Muscle layer of duodenum (tissue), 2 donors: ENCODE measurements at regions not wholly inside any gene's neighbourhood (a gene's known extent, or its start where the extent isn't known, plus 50 kb on each side); places are given as distances from the start of the nearest gene placed in this dataset.

Source experiments
- H3K27ac ChIP-seq: one replicate; pipeline ENCODE4 v1.7.0; 2013; ENCODE audit warnings: mild to moderate bottlenecking, low read length
- H3K27me3 ChIP-seq: one replicate; pipeline ENCODE4 v1.7.0; 2013; ENCODE audit warnings: low read depth, mild to moderate bottlenecking, control low read depth, low read length
- H3K36me3 ChIP-seq, 2 donors: one replicate each; pipeline ENCODE4 v1.7.0; 2013; ENCODE audit warnings: low read length in 2 of 2, control low read depth in 1 of 2, mild to moderate bottlenecking in 1 of 2; ENCODE audit not compliant: insufficient read depth in 2 of 2, control insufficient read depth in 1 of 2
- H3K4me1 ChIP-seq, 2 donors: one replicate each; pipeline ENCODE4 v1.7.0; 2013; ENCODE audit warnings: low read length in 2 of 2, mild to moderate bottlenecking in 2 of 2, control low read depth in 1 of 2, moderate library complexity in 1 of 2; ENCODE audit not compliant: insufficient read depth in 2 of 2, control insufficient read depth in 1 of 2
- H3K4me3 ChIP-seq, 2 donors: one replicate each; pipeline ENCODE4 v1.7.0; 2013; ENCODE audit warnings: low read length in 2 of 2, low read depth in 1 of 2, mild to moderate bottlenecking in 1 of 2
- H3K9me3 ChIP-seq, 2 donors: one replicate each; pipeline ENCODE4 v1.7.0; 2013; ENCODE audit warnings: low read length in 2 of 2, control low read depth in 1 of 2, mild to moderate bottlenecking in 1 of 2; ENCODE audit not compliant: control insufficient read depth in 1 of 2
- donor health status: healthy.

DNA sequence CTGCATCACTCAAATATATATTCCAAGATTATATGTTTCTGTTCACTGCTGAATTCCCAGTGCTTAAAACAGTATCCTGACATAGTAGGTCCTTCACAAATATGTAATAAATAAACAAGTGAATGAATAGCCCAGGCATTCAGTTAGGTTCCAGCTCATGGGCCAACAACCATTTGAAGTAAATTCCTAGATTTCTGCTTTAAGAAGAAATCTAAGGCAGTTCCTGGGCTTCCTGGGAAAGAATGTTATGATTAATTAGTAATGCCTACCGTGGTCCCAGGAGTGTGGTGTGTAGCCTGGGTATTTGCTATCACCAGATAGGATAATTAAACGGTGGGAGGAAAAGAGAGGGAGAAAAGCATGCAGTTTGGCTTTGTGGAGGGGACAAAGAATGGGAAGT is 576.8 kb downstream of the SOX6 start:
- H3K36me3 ChIP-seq: no peaks in the 10 kb centered on the region
- H3K27ac ChIP-seq: no peak overlapping the region
- H3K27me3 ChIP-seq: no peaks in the 10 kb centered on the region
- H3K4me1 ChIP-seq: peaks cover under 1 to 5% of the 10 kb centered on the region in 2 donors
- no peak overlapping the region for H3K4me3 ChIP-seq
- H3K9me3 ChIP-seq: no peaks in the 10 kb centered on the region

DNA sequence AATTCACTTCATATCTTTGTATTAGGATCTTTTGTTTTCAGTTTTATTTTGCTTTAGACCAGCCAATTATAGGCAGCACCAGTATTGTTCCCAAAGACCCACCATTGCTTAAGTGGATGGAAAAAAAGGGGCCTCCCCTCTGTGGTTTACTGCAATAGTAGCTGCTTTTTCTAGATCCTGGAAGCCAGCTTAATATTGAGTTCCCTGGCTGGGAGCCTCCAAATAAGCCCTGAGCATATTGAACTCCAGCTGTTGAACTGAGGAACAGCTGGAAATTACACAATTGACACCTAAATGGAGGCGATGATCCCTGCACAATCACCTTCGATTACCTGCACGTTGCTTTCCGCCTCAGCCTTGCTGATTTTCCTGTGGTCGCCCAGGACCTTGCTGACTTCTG is 576.0 kb downstream of the SOX6 start:
- Histone ChIP-seq H3K9me3 (no peaks in the 10 kb centered on the region), H3K27me3 (no peaks in the 10 kb centered on the region), H3K4me1 (peaks cover 2 to 3% of the 10 kb centered on the region in 2 donors), H3K4me3 (no peak overlapping the region), H3K27ac (no peak overlapping the region), H3K36me3 (no peaks in the 10 kb centered on the region)

DNA sequence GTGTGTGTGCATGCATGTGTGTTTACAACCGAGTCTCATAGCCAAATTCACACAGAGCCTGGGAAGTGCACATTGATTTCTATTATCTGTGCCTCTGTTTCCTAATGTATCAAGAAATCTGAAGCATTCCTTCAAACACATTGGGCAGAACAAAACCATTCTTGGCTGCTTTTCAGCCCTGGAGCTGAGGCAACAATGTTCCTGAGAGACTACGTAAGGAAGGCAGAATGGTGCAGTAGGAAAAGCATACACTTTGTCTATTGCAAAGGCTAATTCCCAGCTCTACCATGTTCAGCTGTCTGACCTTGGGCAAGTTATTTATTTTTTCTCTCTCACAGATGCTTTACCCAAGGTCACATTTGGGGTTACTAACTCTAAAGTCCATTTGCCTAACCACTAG is 575.5 kb downstream of the SOX6 start:
- Histone ChIP-seq H3K4me1 (peaks cover 0 to 3% of the 10 kb centered on the region in 2 donors), H3K9me3 (no peaks in the 10 kb centered on the region), H3K27me3 (no peaks in the 10 kb centered on the region), H3K36me3 (no peaks in the 10 kb centered on the region), H3K27ac (no peak overlapping the region), H3K4me3 (no peak overlapping the region)

DNA sequence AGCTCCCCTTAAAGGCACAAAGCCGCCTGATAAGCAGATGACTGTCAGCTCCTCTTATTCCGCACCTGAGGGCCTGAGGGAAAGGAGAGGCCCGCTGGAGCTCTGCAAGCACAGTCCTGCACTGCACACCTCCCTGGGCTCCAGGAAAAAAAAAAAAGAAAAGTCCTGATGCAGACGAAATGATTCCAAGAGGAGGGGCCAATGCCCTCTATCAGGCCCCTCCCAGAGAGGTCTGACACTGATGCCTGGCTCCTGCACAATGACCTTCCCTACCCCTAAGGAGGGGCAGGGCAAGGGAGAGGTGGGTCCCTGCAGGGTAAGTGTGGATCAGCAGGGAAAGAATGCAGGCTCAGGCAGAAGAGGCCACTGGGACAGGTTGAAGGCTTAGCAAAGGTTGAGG is 572.7 kb downstream of the SOX6 start:
- Histone ChIP-seq H3K4me3 (no peak overlapping the region), H3K9me3 (no peaks in the 10 kb centered on the region), H3K36me3 (no peaks in the 10 kb centered on the region), H3K4me1 (peaks cover 0 to 3% of the 10 kb centered on the region in 2 donors), H3K27ac (no peak overlapping the region), H3K27me3 (no peaks in the 10 kb centered on the region)

DNA sequence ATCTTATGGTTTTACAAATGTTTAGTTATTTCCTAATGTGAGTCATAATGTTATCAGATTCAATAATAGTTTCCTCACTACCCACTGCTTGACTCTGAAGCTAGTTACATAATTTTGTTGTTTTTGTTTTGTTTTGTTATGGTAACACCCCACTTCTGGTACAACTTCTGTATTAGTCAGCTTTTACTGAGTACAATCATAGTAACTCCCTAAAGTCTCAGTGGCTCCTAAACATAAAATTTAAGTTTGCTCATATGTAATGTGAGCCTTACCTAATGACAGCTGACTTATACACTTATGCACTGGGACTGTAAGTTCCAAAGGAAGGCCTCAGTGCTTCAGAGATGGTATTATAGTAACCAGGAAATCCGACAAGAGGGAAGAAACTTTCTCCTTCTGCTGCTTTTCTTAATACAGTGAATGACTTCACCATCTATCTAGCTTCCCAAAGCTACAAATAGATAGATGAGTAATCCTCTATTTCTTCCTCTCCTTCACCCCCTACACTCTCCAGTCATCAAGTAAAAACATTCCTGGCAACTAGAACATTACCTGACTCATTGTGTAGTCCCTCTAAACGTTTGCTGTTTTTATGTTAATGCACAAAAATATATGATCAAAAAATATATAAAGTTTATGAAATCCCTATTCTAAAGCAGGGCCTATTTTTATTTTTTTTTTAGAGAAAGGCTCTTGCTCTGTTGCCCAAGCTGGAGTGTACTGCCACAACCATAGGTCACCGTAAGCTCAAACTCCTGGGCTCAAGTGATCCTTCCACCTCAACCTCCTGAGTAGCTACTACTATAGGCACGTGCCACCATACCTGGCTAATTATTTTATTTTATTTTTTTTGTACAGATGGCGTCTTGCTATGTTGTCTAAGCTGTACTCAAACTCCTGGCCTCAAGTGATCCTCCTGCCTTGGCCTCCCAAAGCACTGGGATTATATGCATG is 563.0 kb downstream of the SOX6 start:
- H3K27ac ChIP-seq: no peak overlapping the region
- H3K4me1 ChIP-seq: no peaks in the 10 kb centered on the region
- no peak overlapping the region for H3K4me3 ChIP-seq
- no peaks in the 10 kb centered on the region for H3K9me3 ChIP-seq
- no peaks in the 10 kb centered on the region for H3K36me3 ChIP-seq
- H3K27me3 ChIP-seq: no peaks in the 10 kb centered on the region

DNA sequence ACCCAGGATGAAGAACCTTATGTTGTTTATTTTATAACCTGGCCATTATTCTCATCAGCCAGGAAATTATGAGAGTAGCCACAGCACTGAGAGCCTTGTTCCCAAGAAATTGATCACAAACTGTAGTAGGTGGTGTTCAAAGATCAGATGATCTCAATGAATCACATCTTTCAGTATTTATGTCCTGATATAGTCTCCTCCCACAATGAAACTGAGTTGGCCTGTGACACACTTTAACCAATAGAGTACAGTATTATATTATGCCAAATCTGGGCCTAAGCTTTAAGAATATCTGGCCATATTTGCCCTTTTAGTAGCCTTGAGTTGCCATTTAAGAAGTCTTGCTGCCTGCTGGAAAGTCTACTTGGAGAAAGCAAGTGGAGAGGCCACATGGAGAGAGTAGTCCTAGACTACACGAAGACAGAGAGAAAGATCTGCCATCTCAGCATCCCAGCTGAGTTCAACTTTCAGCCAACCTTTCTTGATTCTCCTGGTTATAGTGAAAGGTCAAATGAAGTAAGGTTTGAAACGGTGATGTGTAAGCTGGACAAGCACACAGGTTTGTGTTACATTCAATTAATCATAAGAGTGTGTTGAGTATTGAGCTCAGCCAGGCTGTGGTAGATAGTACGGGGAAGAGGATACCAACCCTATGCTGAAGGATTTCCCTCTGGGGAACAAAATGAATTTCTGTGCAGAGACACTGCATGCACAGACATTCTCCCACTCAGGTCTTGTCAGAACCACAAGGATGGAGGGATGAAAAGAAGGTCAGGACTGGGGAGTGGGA is 561.8 kb downstream of the SOX6 start:
- Histone ChIP-seq H3K36me3 (no peaks in the 10 kb centered on the region), H3K27me3 (no peaks in the 10 kb centered on the region), H3K9me3 (no peaks in the 10 kb centered on the region), H3K4me3 (no peak overlapping the region), H3K4me1 (no peaks in the 10 kb centered on the region), H3K27ac (no peak overlapping the region)

DNA sequence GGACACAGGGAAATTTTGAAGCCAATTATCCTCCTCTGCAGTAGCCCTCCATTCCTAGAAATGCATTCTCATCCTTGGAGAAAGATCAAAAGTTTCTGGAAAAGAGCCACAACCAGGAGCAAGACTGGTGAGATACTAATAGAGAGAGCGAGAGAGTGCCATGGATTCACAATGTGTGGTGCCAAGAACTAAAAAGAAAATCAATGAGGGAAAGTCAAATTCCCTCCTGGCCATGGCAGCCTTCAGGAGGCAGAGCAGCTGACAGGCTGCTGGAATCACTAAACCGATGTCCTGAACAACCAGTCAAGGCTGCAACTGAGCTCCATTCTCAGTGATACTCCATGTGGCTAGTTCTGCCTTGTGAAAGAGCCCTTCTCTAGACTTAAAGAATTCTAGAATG is 561.0 kb downstream of the SOX6 start:
- Histone ChIP-seq H3K36me3 (no peaks in the 10 kb centered on the region), H3K27ac (no peak overlapping the region), H3K4me3 (no peak overlapping the region), H3K27me3 (no peaks in the 10 kb centered on the region), H3K4me1 (peaks cover 0 to 5% of the 10 kb centered on the region in 2 donors), H3K9me3 (no peaks in the 10 kb centered on the region)

DNA sequence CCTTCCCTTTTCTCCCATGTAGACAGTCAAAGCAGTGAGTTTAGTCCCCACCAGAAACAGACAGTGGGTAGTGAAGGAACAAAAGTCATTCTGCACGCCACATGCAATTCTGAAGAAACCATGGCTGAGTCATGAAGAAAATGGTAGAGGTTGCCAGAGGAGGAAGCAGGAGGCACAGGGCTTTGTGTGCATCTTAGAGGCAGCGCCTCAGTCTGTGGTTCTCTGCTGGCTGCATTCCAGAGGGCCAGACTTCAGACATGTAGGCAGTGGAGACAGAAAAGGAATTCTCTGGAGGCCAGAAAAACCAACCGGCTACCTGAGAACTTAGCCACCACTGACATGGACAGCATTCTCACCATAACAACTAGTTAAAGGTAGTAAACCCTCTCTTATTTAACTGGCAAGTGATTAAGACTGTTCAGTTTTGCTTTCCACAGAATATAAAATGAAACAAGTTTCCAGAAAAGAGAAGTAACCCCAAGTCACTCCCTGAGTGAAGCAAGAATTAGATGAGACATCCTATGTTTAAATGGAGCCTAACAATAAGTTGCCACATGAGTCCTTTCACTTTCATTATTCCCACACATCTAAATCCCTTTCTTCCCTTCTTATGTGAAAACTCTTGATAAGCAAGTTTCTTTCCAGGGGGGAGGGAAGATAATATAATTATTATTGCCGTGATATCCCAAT is 556.1 kb downstream of the SOX6 start:
- Histone ChIP-seq H3K4me3 (no peak overlapping the region), H3K27ac (peak overlapping the region; percentile 29), H3K4me1 (peaks cover 0 to 5% of the 10 kb centered on the region in 2 donors), H3K36me3 (no peaks in the 10 kb centered on the region), H3K9me3 (no peaks in the 10 kb centered on the region), H3K27me3 (no peaks in the 10 kb centered on the region)

DNA sequence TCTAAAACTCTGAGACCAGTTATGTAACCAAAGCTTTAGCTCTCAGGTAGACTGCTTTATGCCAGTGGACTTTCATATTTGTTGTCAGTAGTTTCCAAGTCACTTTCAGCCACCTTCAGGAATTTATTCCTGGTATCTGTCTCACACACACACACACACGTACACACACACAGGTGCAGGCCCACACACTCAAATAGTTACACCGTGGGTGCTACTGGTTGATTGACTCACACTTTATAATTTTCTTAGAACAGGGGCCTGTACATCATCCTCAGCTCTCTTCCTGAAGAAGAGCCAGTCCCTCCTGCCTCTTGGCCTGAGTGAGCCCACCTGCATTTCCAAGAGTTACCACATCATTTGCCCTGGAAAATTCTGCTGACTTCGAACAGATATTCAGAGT is 555.2 kb downstream of the SOX6 start:
- Histone ChIP-seq H3K4me1 (peaks cover 0 to 5% of the 10 kb centered on the region in 2 donors), H3K36me3 (no peaks in the 10 kb centered on the region), H3K9me3 (no peaks in the 10 kb centered on the region), H3K4me3 (no peak overlapping the region), H3K27me3 (no peaks in the 10 kb centered on the region), H3K27ac (no peak overlapping the region)

DNA sequence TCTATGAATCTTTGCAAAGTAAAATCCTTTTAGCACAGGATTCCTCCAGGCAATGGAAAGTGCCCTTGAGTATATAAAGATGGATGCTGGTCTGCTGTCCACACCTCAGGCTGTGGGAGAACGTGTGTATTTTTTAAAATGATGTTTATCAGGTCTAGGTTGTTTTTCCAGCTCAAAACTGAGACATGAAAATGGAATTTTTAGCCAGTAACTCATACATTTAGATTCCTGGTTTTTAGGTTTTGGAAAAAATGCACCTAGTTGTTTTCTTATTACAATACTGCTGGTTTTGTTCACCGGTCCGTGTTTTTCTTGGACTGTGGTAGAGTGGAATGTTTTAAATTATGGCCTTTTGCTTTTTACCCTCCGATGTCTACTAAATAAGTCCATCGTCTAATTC is 554.7 kb downstream of the SOX6 start:
- H3K4me3 ChIP-seq: no peak overlapping the region
- no peaks in the 10 kb centered on the region for H3K9me3 ChIP-seq
- H3K27me3 ChIP-seq: no peaks in the 10 kb centered on the region
- H3K4me1 ChIP-seq: peaks cover 0 to 5% of the 10 kb centered on the region in 2 donors
- H3K27ac ChIP-seq: no peak overlapping the region
- no peaks in the 10 kb centered on the region for H3K36me3 ChIP-seq

DNA sequence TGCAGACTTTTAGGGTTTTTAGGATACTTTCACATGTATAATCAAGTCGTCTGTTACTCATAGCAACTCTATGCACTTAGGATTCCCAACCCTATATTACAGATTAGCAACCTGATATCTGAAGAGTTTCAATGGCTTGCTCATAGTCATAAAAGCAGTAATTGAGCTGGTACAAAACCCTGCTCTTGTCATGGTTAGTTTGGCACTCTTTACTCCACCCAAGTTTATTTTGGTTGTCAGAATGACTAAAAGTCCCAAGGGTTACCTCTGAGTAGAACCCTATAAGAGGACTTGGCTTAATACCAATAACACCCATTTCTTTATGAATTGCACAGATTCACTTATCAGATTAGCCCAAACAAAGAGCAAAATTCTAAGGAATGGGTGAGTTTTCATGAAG is 550.6 kb downstream of the SOX6 start:
- Histone ChIP-seq H3K36me3 (no peaks in the 10 kb centered on the region), H3K27ac (no peak overlapping the region), H3K9me3 (no peaks in the 10 kb centered on the region), H3K27me3 (no peaks in the 10 kb centered on the region), H3K4me1 (no peaks in the 10 kb centered on the region), H3K4me3 (no peak overlapping the region)
